HFFc6 (cell line): ENCODE measurements at regions not wholly inside any gene's neighbourhood (a gene's known extent, or its start where the extent isn't known, plus 50 kb on each side); places are given as distances from the start of the nearest gene placed in this dataset.

ENCODE experiments used
- DNase-seq: peaks from one replicate; pipeline ENCODE4 v3.0.0-alpha.2; 2018
- H3K27ac Mint-ChIP-seq: 2 replicates; pipeline ENCODE4 v1.8.0; 2020; ENCODE audit warnings: mild to moderate bottlenecking, mixed read lengths
- H3K27me3 Mint-ChIP-seq: 2 replicates; pipeline ENCODE4 v1.8.0; 2021; ENCODE audit warnings: mild to moderate bottlenecking, moderate library complexity, mixed read lengths; ENCODE audit not compliant: insufficient read depth
- H3K36me3 Mint-ChIP-seq: 2 replicates; pipeline ENCODE4 v1.8.0; 2021; ENCODE audit warnings: low read depth, mixed read lengths
- H3K4me1 Mint-ChIP-seq: 2 replicates; pipeline ENCODE4 v1.8.0; 2020; ENCODE audit warnings: low read depth, mixed read lengths
- H3K4me3 Mint-ChIP-seq: 2 replicates; pipeline ENCODE4 v1.8.0; 2020; ENCODE audit warnings: mild to moderate bottlenecking, moderate library complexity, mixed read lengths
- H3K9me3 Mint-ChIP-seq: 2 replicates; pipeline ENCODE4 v1.8.0; 2020; ENCODE audit warnings: mild to moderate bottlenecking, mixed read lengths
- TF ChIP-seq, protein P1 (sequence below): fragments of 200-600 bp; sonication (generic); IDR thresholded peaks from 2 replicates; pipeline ENCODE4 v1.5.0; 2021; ENCODE audit warnings: antibody characterized with exemption, mild to moderate bottlenecking

GRCh38 chr7:91690541-91691070 lies 189.9 kb downstream of the MTERF1 start:
- Mint-ChIP-seq H3K4me1 (peaks cover 4% of the 10 kb centered on the region; the same call in 1 of the 2 replicates), H3K9me3 (no peaks in the 10 kb centered on the region), H3K27ac (no peak overlapping the region), H3K36me3 (no peaks in the 10 kb centered on the region), H3K4me3 (no peak overlapping the region), H3K27me3 (no peaks in the 10 kb centered on the region; the same call in 1 of the 2 replicates)
- TF ChIP-seq, protein P1, sequence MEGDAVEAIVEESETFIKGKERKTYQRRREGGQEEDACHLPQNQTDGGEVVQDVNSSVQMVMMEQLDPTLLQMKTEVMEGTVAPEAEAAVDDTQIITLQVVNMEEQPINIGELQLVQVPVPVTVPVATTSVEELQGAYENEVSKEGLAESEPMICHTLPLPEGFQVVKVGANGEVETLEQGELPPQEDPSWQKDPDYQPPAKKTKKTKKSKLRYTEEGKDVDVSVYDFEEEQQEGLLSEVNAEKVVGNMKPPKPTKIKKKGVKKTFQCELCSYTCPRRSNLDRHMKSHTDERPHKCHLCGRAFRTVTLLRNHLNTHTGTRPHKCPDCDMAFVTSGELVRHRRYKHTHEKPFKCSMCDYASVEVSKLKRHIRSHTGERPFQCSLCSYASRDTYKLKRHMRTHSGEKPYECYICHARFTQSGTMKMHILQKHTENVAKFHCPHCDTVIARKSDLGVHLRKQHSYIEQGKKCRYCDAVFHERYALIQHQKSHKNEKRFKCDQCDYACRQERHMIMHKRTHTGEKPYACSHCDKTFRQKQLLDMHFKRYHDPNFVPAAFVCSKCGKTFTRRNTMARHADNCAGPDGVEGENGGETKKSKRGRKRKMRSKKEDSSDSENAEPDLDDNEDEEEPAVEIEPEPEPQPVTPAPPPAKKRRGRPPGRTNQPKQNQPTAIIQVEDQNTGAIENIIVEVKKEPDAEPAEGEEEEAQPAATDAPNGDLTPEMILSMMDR, result no peak
- no peak for DNase-seq

- Mint-ChIP-seq H3K27ac (no peak overlapping the region), H3K27me3 (no peaks in the 10 kb centered on the region), H3K4me1 (no peaks in the 10 kb centered on the region), H3K4me3 (no peak overlapping the region), H3K9me3 (no peaks in the 10 kb centered on the region; the same call in 1 of the 2 replicates), H3K36me3 (no peaks in the 10 kb centered on the region)
- DNase-seq, result no peak
- TF ChIP-seq, protein P1, result no peak
Observed at GRCh38 chr7:91691865-91692264, 188.6 kb downstream of the MTERF1 start.

DNA sequence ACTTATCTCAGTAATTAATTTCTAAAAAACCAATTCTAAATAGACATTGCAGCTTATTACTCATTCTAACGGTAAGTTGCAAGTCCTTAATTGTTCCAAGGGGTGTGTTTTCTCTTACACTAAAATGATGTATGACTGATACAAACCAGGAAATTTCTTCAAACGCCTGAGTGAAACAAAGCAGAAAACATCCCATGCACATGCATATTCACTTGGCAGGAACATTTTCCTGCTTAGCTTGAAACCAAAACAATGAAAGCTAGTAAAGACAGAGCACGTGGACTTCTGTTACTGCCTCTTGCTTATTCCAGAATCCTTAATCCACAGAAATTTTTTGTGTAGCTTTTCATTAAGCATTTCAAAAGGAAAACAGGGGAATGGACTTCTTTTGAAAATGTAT lies 187.7 kb downstream of the MTERF1 start:
- no peaks in the 10 kb centered on the region for H3K36me3 Mint-ChIP-seq
- H3K4me1 Mint-ChIP-seq, result no peaks in the 10 kb centered on the region
- H3K27ac Mint-ChIP-seq, result no peak overlapping the region
- no peaks in the 10 kb centered on the region for H3K27me3 Mint-ChIP-seq
- H3K9me3 Mint-ChIP-seq, result peaks cover 6% of the 10 kb centered on the region; the same call in 1 of the 2 replicates
- no peak overlapping the region for H3K4me3 Mint-ChIP-seq
- no peak for DNase-seq
- TF ChIP-seq, protein P1, result no peak

DNA sequence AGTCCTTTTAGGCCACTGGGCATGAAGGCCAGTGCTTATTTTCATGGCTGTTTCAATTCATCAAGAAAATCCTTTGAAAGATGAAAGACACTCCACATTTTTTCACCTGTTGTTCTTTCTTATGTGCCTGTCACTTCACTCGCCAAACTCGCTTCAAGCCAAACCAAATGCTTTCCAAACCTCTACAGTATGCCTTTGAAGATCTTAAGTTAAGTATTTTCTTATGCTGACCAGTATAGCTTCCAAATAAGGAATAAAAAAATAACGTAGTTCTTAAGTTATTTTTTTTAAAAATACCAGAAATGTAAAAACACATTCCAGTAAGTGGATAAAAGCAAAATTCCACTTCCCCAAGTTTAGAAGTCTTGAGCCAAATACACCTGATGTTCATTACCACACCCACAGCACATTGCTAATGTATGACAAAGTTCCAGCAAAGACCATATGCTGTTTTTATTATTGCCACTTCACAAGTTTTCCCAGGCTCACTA lies 186.1 kb downstream of the MTERF1 start:
- Mint-ChIP-seq H3K27ac (no peak overlapping the region), H3K4me3 (no peak overlapping the region), H3K36me3 (no peaks in the 10 kb centered on the region), H3K9me3 (peaks cover 17% of the 10 kb centered on the region), H3K4me1 (no peaks in the 10 kb centered on the region), H3K27me3 (no peaks in the 10 kb centered on the region)
- TF ChIP-seq, protein P1, result no peak
- no peak for DNase-seq

DNA sequence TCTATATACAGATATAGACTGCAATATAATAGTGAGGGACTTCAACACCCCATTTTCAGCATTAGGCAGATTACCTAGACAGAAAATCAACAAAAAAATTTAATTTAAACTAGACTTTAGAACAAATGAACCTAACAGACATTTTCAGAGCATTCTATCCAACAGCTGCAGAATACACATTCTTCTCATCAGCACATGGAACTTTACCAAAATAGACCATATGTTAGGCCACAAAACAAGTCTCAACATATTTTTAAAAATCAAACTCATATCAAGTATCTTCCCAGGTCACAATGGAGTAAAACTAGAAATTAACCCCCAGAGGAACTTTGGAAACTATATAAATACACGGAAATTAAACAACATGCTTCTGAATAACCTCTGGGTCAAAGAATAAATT lies 169.6 kb downstream of the MTERF1 start:
- peaks cover 1% of the 10 kb centered on the region; the same call in 1 of the 2 replicates for H3K27me3 Mint-ChIP-seq
- TF ChIP-seq, protein P1, result no peak
- no peaks in the 10 kb centered on the region for H3K36me3 Mint-ChIP-seq
- DNase-seq, result no peak
- H3K4me1 Mint-ChIP-seq, result no peaks in the 10 kb centered on the region
- H3K4me3 Mint-ChIP-seq, result no peak overlapping the region
- H3K9me3 Mint-ChIP-seq, result peaks cover 4% of the 10 kb centered on the region
- H3K27ac Mint-ChIP-seq, result no peak overlapping the region
